ENCODE measurements at regions not wholly inside any gene's neighbourhood (a gene's known extent, or its start where the extent isn't known, plus 50 kb on each side); places are given as distances from the start of the nearest gene placed in this dataset.

- TF ChIP-seq POLR2A (IDR thresholded peaks at IDR 0.05): no peak
- no peak for TF ChIP-seq CTCF (IDR thresholded peaks at IDR 0.05)
These were observed 871.7 kb upstream of the ADAMTS5 start for GRCh38 chr21:27838573-27838972.
